ENCODE measurements at regions not wholly inside any gene's neighbourhood (a gene's known extent, or its start where the extent isn't known, plus 50 kb on each side); places are given as distances from the start of the nearest gene placed in this dataset.

DNA sequence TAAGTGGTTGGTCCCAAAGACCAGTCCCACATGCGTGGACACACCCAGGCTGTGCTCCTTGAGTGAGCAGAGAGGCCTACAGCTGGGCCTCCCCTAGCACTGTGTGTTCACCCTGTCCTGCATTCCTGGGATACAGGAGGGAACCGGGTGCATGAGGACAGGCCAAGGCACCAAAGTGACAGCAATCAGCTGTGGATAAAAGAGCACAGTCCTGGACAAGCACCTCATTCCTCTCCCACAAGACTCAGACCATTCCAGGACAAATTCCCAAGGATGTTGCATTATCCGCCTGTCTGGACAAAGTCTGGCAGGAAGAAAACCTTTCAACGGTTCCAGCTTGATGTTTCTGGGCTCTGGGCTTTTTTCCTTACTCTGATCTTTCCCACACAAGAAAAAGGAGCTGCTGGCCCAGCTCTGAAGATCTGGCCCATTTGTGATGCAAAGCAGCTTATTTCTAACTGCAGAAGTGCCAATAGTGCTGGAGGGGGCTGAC lies 273.2 kb downstream of the ENC1 start (continued):
- TF ChIP-seq, protein P1, sequence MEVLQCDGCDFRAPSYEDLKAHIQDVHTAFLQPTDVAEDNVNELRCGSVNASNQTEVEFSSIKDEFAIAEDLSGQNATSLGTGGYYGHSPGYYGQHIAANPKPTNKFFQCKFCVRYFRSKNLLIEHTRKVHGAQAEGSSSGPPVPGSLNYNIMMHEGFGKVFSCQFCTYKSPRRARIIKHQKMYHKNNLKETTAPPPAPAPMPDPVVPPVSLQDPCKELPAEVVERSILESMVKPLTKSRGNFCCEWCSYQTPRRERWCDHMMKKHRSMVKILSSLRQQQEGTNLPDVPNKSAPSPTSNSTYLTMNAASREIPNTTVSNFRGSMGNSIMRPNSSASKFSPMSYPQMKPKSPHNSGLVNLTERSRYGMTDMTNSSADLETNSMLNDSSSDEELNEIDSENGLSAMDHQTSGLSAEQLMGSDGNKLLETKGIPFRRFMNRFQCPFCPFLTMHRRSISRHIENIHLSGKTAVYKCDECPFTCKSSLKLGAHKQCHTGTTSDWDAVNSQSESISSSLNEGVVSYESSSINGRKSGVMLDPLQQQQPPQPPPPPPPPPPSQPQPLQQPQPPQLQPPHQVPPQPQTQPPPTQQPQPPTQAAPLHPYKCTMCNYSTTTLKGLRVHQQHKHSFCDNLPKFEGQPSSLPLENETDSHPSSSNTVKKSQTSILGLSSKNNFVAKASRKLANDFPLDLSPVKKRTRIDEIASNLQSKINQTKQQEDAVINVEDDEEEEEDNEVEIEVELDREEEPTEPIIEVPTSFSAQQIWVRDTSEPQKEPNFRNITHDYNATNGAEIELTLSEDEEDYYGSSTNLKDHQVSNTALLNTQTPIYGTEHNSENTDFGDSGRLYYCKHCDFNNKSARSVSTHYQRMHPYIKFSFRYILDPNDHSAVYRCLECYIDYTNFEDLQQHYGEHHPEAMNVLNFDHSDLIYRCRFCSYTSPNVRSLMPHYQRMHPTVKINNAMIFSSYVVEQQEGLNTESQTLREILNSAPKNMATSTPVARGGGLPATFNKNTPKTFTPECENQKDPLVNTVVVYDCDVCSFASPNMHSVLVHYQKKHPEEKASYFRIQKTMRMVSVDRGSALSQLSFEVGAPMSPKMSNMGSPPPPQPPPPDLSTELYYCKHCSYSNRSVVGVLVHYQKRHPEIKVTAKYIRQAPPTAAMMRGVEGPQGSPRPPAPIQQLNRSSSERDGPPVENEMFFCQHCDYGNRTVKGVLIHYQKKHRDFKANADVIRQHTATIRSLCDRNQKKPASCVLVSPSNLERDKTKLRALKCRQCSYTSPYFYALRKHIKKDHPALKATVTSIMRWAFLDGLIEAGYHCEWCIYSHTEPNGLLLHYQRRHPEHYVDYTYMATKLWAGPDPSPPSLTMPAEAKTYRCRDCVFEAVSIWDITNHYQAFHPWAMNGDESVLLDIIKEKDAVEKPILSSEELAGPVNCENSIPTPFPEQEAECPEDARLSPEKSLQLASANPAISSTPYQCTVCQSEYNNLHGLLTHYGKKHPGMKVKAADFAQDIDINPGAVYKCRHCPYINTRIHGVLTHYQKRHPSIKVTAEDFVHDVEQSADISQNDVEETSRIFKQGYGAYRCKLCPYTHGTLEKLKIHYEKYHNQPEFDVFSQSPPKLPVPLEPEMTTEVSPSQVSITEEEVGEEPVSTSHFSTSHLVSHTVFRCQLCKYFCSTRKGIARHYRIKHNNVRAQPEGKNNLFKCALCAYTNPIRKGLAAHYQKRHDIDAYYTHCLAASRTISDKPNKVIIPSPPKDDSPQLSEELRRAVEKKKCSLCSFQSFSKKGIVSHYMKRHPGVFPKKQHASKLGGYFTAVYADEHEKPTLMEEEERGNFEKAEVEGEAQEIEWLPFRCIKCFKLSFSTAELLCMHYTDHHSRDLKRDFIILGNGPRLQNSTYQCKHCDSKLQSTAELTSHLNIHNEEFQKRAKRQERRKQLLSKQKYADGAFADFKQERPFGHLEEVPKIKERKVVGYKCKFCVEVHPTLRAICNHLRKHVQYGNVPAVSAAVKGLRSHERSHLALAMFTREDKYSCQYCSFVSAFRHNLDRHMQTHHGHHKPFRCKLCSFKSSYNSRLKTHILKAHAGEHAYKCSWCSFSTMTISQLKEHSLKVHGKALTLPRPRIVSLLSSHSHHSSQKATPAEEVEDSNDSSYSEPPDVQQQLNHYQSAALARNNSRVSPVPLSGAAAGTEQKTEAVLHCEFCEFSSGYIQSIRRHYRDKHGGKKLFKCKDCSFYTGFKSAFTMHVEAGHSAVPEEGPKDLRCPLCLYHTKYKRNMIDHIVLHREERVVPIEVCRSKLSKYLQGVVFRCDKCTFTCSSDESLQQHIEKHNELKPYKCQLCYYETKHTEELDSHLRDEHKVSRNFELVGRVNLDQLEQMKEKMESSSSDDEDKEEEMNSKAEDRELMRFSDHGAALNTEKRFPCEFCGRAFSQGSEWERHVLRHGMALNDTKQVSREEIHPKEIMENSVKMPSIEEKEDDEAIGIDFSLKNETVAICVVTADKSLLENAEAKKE (CRISPR knock-in tag; IDR thresholded peaks at IDR 0.05): no peak

DNA sequence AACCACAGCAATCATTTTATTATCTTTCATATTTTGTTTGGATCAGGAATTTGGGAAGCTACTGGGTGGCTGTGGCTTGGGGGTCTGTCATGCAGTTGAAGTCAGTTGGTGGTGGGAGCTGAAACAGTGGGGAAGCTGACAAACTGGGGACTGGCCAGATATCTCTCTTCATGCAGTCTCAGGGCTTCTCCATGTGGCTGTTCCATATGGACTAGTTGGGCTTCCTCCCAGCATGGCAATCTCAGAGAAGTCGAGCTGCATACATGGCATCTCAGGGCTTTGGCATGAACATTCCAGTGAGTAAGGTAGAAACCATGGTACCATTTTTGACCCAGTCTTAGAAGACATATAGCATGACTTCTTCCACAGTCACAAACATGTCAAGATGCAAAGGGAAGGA lies 274.8 kb downstream of the ENC1 start:
- H3K27ac ChIP-seq (ENCODE audit: low read depth): no peak overlapping the region
- Mint-ChIP-seq H3K27me3 (ENCODE audit: insufficient read depth, low read depth, poor library complexity) (no peaks in the 10 kb centered on the region), H3K27ac (no peak overlapping the region), H3K36me3 (ENCODE audit: low read depth) (no peaks in the 10 kb centered on the region), H3K4me1 (peaks cover 8% of the 10 kb centered on the region), H3K4me3 (no peak overlapping the region), H3K9me3 (no peaks in the 10 kb centered on the region; the same call in 2 of the 3 replicates)
- no peaks in the 10 kb centered on the region for H3K36me3 ChIP-seq (ENCODE audit: insufficient read depth)
- no peaks in the 10 kb centered on the region for H3K27me3 ChIP-seq (ENCODE audit: insufficient read depth)
- ATAC-seq: no peak
- H3K4me3 ChIP-seq: no peak overlapping the region
- no peaks in the 10 kb centered on the region for H3K79me2 ChIP-seq (replicated peaks; ENCODE audit: insufficient read depth)
- DNase-seq (ENCODE audit: low spot score): no peak
- H2AFZ ChIP-seq: no peak overlapping the region
- H3K4me2 ChIP-seq: no peak overlapping the region
- 0 out of 2 replicates have a peak, but pooled peaks cover 3% of the 10 kb centered on the region for H3K9me2 ChIP-seq (ENCODE audit: insufficient read depth)
- H3K4me1 ChIP-seq (ENCODE audit: insufficient read depth): no peaks in the 10 kb centered on the region
- no peaks in the 10 kb centered on the region for H4K20me1 ChIP-seq (replicated peaks; ENCODE audit: insufficient read depth)
- no peaks in the 10 kb centered on the region for H3F3A ChIP-seq (replicated peaks; ENCODE audit: low read depth)
- no peak for TF ChIP-seq JUNB (IDR thresholded peaks at IDR 0.05; ENCODE audit: unreplicated experiment)
- no peak for TF ChIP-seq REST (IDR thresholded peaks at IDR 0.05; ENCODE audit: unreplicated experiment)
- no peak for TF ChIP-seq CREB1 (CRISPR knock-in tag; IDR thresholded peaks at IDR 0.05; ENCODE audit: low read depth)
- no peak for TF ChIP-seq EZH2 (IDR thresholded peaks at IDR 0.05; ENCODE audit: low read depth, unreplicated experiment)
- TF ChIP-seq, protein P1 (CRISPR knock-in tag; IDR thresholded peaks at IDR 0.05): no peak
- TF ChIP-seq ZNF114 (CRISPR knock-in tag; IDR thresholded peaks at IDR 0.05): no peak

Data from GM23338 (cell line).